ENCODE measurements at regions not wholly inside any gene's neighbourhood (a gene's known extent, or its start where the extent isn't known, plus 50 kb on each side); places are given as distances from the start of the nearest gene placed in this dataset.

DNA sequence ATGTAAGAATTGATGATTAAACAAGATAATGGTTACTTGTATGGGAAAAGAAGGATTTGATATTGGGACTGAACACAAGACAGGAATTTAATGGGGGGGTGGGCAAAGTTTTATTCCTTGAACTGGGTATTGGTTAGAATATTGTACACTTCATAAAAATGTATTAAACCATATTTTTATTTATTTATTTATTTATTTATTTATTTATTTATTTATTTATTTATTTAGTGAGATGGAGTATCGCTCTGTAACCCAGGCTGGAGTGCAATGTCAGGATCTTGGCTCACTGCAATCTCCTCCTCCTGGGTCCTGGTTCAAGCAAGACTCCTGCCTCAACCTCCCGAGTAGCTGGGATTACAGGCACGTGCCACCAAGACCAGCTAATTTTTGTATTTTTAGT lies 287.1 kb upstream of the SLITRK5 start:
- TF ChIP-seq POLR2A (IDR thresholded peaks at IDR 0.05; ENCODE audit: low read depth, low read length) (no peak), TAF1 (IDR thresholded peaks at IDR 0.05; ENCODE audit: borderline replicate concordance, low read depth, low read length) (no peak), POLR2AphosphoS5 (IDR thresholded peaks at IDR 0.05; ENCODE audit: low read depth, low read length) (no peak)
